ENCODE measurements at regions not wholly inside any gene's neighbourhood (a gene's known extent, or its start where the extent isn't known, plus 50 kb on each side); places are given as distances from the start of the nearest gene placed in this dataset.

DNA sequence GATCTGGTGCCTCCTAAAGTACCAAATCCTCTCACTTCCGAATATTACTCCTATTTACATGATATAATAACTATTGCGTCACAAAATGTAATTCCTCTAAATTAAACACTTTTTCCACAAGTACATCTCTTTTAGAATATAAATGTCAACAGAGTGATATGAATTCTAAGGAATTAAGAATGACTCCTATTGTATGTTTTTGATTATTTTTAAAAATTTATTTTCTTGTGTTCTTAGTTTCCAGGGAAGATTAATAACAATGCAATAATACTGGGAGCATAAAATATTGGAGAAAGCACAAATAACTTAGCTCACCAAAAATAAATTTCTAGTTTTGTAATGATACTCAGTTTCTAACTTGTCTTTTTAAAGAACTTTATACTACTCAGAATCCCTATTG is 184.9 kb downstream of the PCDH18 start:
- H3K4me3 ChIP-seq: no peak overlapping the region
- intact Hi-C loops (cut with DNase I): no loop called here
- no peak overlapping the region for H3K27ac ChIP-seq
- H3K9me3 ChIP-seq: no peaks in the 10 kb centered on the region
- TF ChIP-seq, protein P1, sequence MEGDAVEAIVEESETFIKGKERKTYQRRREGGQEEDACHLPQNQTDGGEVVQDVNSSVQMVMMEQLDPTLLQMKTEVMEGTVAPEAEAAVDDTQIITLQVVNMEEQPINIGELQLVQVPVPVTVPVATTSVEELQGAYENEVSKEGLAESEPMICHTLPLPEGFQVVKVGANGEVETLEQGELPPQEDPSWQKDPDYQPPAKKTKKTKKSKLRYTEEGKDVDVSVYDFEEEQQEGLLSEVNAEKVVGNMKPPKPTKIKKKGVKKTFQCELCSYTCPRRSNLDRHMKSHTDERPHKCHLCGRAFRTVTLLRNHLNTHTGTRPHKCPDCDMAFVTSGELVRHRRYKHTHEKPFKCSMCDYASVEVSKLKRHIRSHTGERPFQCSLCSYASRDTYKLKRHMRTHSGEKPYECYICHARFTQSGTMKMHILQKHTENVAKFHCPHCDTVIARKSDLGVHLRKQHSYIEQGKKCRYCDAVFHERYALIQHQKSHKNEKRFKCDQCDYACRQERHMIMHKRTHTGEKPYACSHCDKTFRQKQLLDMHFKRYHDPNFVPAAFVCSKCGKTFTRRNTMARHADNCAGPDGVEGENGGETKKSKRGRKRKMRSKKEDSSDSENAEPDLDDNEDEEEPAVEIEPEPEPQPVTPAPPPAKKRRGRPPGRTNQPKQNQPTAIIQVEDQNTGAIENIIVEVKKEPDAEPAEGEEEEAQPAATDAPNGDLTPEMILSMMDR (IDR thresholded peaks at IDR 0.05): no peak
- TF ChIP-seq POLR2A (IDR thresholded peaks at IDR 0.05): no peak
- no peaks in the 10 kb centered on the region for H3K4me1 ChIP-seq
- ATAC-seq (no peak), DNase-seq (no peak)
- 36% methylated on average over 2 of the region's 2 CpGs for WGBS (ENCODE audit: insufficient coverage, low coverage, low lambda C conversion rate, missing lambda C conversion rate)
- H3K27me3 ChIP-seq: no peaks in the 10 kb centered on the region
- H3K36me3 ChIP-seq: no peaks in the 10 kb centered on the region

DNA sequence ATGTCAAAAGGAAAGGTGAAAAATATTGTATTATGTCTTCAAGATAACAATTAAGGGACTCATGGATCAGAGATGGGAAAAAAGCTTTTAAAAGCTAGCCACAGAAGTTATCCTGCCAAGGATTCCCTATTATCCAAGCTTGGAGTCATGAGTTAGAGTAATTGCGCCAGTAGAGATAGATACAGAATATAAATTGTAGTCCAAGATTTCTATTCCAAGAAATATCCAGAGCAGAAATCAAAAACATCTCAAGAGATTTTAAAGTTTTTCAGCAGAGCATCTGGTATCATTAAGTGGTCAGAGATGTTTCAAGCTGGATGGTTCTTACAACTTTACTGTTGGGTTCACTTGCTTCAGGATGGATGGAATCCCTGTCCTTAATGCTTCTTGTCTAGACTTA is 186.7 kb downstream of the PCDH18 start:
- no peaks in the 10 kb centered on the region for H3K36me3 ChIP-seq
- no peaks in the 10 kb centered on the region for H3K4me1 ChIP-seq
- no peak for TF ChIP-seq POLR2A (IDR thresholded peaks at IDR 0.05)
- TF ChIP-seq, protein P1 (IDR thresholded peaks at IDR 0.05): no peak
- intact Hi-C loops (cut with DNase I): no loop called here
- no peak for ATAC-seq
- DNase-seq: no peak
- H3K9me3 ChIP-seq: no peaks in the 10 kb centered on the region
- H3K27me3 ChIP-seq: no peaks in the 10 kb centered on the region
- no peak overlapping the region for H3K27ac ChIP-seq
- WGBS (ENCODE audit: insufficient coverage, low coverage, low lambda C conversion rate, missing lambda C conversion rate): 92% methylated on average over 1 of the region's 1 CpG
- H3K4me3 ChIP-seq: no peak overlapping the region

DNA sequence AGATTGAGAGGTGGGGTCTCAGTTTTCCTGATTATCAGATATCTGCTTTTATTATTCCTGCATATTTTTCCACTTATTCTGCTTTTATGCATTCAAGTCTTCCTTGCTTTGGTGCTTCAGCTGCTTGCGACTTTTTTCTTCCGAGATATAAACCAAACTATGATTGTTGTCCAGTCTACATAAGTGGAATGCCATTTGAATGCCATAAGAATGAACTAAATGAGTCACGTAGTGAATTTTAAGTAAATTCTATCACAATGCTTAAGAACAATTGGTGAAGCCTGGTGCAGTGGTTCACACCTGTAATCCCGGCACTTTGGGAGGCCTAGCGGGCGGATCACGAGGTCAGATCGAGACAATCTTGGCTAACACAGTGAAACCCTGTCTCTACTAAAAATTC is 189.1 kb downstream of the PCDH18 start:
- intact Hi-C loops (cut with DNase I): no loop called here

DNA sequence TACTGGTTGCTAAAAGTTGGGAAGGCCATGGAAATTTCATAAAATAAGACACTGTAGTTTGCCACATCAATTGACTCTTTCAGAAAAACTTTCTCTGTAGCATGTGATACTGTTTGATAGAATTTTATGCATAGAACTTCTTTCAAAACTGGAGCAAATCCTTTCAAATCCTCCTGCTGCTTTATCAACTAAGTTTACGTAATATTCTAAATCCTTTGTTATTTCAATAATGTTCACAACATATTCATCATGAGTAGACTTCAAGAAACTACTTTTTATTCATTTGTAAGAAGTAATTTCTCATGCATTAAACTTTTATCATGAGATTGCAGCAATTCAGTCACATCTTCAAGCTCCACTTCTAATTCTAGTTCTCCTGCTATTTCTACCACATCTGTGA is 199.3 kb downstream of the PCDH18 start:
- no peaks in the 10 kb centered on the region for H3K4me1 ChIP-seq
- intact Hi-C loops (cut with DNase I): no loop called here
- DNase-seq (no peak), ATAC-seq (no peak)
- no peaks in the 10 kb centered on the region for H3K27me3 ChIP-seq
- WGBS (ENCODE audit: insufficient coverage, low coverage, low lambda C conversion rate, missing lambda C conversion rate): 50% methylated on average over 1 of the region's 1 CpG
- no peak overlapping the region for H3K27ac ChIP-seq
- H3K9me3 ChIP-seq: no peaks in the 10 kb centered on the region
- no peak overlapping the region for H3K4me3 ChIP-seq
- no peaks in the 10 kb centered on the region for H3K36me3 ChIP-seq
- TF ChIP-seq POLR2A (IDR thresholded peaks at IDR 0.05): no peak
- TF ChIP-seq, protein P1 (IDR thresholded peaks at IDR 0.05): no peak

More for the DNA sequence above, 189.1 kb downstream of the PCDH18 start:
- TF ChIP-seq, protein P1 (IDR thresholded peaks at IDR 0.05): no peak
- no peak for TF ChIP-seq POLR2A (IDR thresholded peaks at IDR 0.05)
- DNase-seq (no peak), ATAC-seq (no peak)
- Histone ChIP-seq H3K4me1 (no peaks in the 10 kb centered on the region), H3K4me3 (no peak overlapping the region), H3K9me3 (no peaks in the 10 kb centered on the region), H3K36me3 (no peaks in the 10 kb centered on the region), H3K27ac (no peak overlapping the region), H3K27me3 (no peaks in the 10 kb centered on the region)
- WGBS (ENCODE audit: insufficient coverage, low coverage, low lambda C conversion rate, missing lambda C conversion rate): 70% methylated on average over 8 of the region's 8 CpGs

DNA sequence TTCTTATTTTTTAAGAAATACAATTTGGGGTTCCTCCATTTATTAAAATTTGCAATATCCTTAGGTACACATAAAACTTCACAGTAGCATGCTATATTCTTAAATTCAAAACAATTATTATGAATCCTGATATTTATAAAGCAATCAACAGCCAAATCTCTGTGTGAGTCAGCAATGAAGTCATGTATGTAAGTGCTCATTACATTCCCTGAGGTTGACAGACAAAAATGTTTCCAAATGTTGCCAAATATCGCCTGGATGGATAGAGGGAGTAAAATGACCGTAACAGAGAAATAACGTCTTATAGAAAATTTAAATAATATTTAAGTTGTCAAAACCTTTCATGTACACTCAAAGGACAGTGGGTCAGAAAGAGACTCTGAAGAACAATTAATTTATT is 220.0 kb downstream of the PCDH18 start:
- Histone ChIP-seq H3K4me1 (no peaks in the 10 kb centered on the region), H3K4me3 (no peak overlapping the region), H3K9me3 (peaks cover 0 to 3% (median 0%) of the 10 kb centered on the region in 4 donors), H3K36me3 (no peaks in the 10 kb centered on the region), H3K27me3 (no peaks in the 10 kb centered on the region), H3K27ac (no peak overlapping the region)
- TF ChIP-seq, protein P1 (IDR thresholded peaks at IDR 0.05): no peak
- TF ChIP-seq POLR2A (IDR thresholded peaks at IDR 0.05): no peak
- 62% methylated on average over 3 of the region's 3 CpGs for WGBS (ENCODE audit: insufficient coverage, low coverage, low lambda C conversion rate, missing lambda C conversion rate)
- ATAC-seq: no peak
- DNase-seq: no peak
- intact Hi-C loops (cut with DNase I): no loop called here
